HCT116 (cell line): ENCODE measurements at regions not wholly inside any gene's neighbourhood (a gene's known extent, or its start where the extent isn't known, plus 50 kb on each side); places are given as distances from the start of the nearest gene placed in this dataset.

ENCODE experiments used
- ATAC-seq: fragments of 200-7000 bp; cut with Tn5 transposase; 2 replicates; pipeline ENCODE4 v1.9.1; 2020; ENCODE audit warnings: mild to moderate bottlenecking, moderate library complexity
- BruUV-seq: library from RNA; stranded (reverse); fragments of 400-500 nt; replicated peaks from 2 replicates; lab custom pipeline; 2021; lab: Mats Ljungman, UMichigan
- CTCF ChIA-PET: fragments of 300-600 bp; sonication (Branson Sonifier 250); formaldehyde crosslinking; loops from one replicate; lab custom pipeline; 2021; ENCODE audit warnings: antibody characterized with exemption; lab: Charles Lee
- POLR2A ChIA-PET: fragments of 300-600, 350-600 bp; sonication (Branson Sonifier 250); formaldehyde crosslinking; loops from one replicate; lab custom pipeline; 2021; ENCODE audit warnings: antibody characterized with exemption; lab: Charles Lee
- RAD21 ChIA-PET, 2 experiments: fragments of 300-600 bp; sonication (Branson Sonifier 250); formaldehyde crosslinking; loops; one replicate each; lab custom pipeline; 2023; ENCODE audit warnings: low total read pairs in 2 of 2; ENCODE audit not compliant: uncharacterized antibody in 2 of 2, unreplicated experiment in 2 of 2, low non-redundant PET in 1 of 2; lab: Charles Lee
- DNase-seq: peaks from one replicate; pipeline ENCODE4 v3.0.0-alpha.2; 2010; ENCODE audit warnings: low read depth, low spot score
- H2AFZ ChIP-seq: fragments of 200-600 bp; shearing (Covaris generic), sonication (generic); 2 replicates; pipeline ENCODE4 v1.6.1; 2017; ENCODE audit warnings: low read depth, mixed run types, mixed read lengths, antibody characterized with exemption, low read length; ENCODE audit not compliant: poor library complexity, severe bottlenecking
- H3K27ac ChIP-seq: 2 replicates; pipeline ENCODE4 v1.5.1; 2012; ENCODE audit warnings: low read depth, low read length
- H3K27me3 ChIP-seq: fragments of 200-600 bp; sonication (generic); 2 replicates; pipeline ENCODE4 v1.6.1; 2016; ENCODE audit warnings: mixed run types, low read length, mixed read lengths; ENCODE audit not compliant: insufficient read depth
- H3K36me3 ChIP-seq, 2 experiments: fragments of 200-500 bp in 1 of 2; fragments of 200-600 bp in 1 of 2; sonication (Bioruptor generic) in 1 of 2; sonication (generic) in 1 of 2; 2 replicates each; pipeline versions ENCODE4 v1.5.1 to v1.6.1; 2014 to 2016; ENCODE audit warnings: low read length in 2 of 2, inconsistent platforms in 1 of 2, mixed read lengths in 1 of 2, mixed run types in 1 of 2; ENCODE audit not compliant: insufficient read depth in 2 of 2, control insufficient read depth in 1 of 2
- H3K4me1 ChIP-seq, 2 experiments: fragments of 200-600 bp in 1 of 2; sonication (generic) in 1 of 2; 2 replicates each; pipeline versions ENCODE4 v1.5.1 to v1.6.1; 2012 to 2017; ENCODE audit warnings: low read length in 2 of 2, inconsistent platforms in 1 of 2, mild to moderate bottlenecking in 1 of 2, mixed read lengths in 1 of 2, mixed run types in 1 of 2, moderate library complexity in 1 of 2; ENCODE audit not compliant: insufficient read depth in 2 of 2, control insufficient read depth in 1 of 2
- H3K4me2 ChIP-seq: fragments of 200-600 bp; sonication (generic); 2 replicates; pipeline ENCODE4 v1.6.1; 2017; ENCODE audit warnings: mixed run types, low read length, mixed read lengths
- H3K4me3 ChIP-seq, 2 experiments: fragments of 200-600 bp in 1 of 2; sonication (generic) in 1 of 2; replicated peaks in 1 of 2; 2 replicates each; pipeline ENCODE4 v1.5.1; 2011 to 2016; ENCODE audit warnings: low read length in 2 of 2, control low read depth in 1 of 2, low read depth in 1 of 2, mild to moderate bottlenecking in 1 of 2, mixed read lengths in 1 of 2, mixed run types in 1 of 2
- H3K79me2 ChIP-seq: fragments of 200-600 bp; sonication (generic); 2 replicates; pipeline ENCODE4 v1.6.1; 2017; ENCODE audit warnings: mild to moderate bottlenecking, mixed run types, low read length, moderate library complexity, mixed read lengths; ENCODE audit not compliant: insufficient read depth
- H3K9ac ChIP-seq: fragments of 200-600 bp; sonication (generic); 2 replicates; pipeline ENCODE4 v1.6.1; 2016; ENCODE audit warnings: low read length, mixed read lengths
- H3K9me2 ChIP-seq: fragments of 200-600 bp; sonication (generic), shearing (Covaris generic); 2 replicates; pipeline ENCODE4 v1.6.1; 2017; ENCODE audit warnings: mixed run types, mild to moderate bottlenecking, moderate library complexity; ENCODE audit not compliant: insufficient read depth
- H3K9me3 ChIP-seq, 2 experiments: fragments of 200-500 bp in 1 of 2; fragments of 200-600 bp in 1 of 2; sonication (Bioruptor generic) in 1 of 2; sonication (generic) in 1 of 2; 2 replicates each; pipeline ENCODE4 v1.6.1; 2014 to 2017; ENCODE audit warnings: low read length in 2 of 2, mixed read lengths in 2 of 2, inconsistent platforms in 1 of 2, low read depth in 1 of 2, mild to moderate bottlenecking in 1 of 2, mixed run types in 1 of 2, moderate library complexity in 1 of 2; ENCODE audit not compliant: control insufficient read depth in 1 of 2, insufficient read depth in 1 of 2
- H4K20me1 ChIP-seq: fragments of 200-600 bp; sonication (generic), shearing (Covaris generic); 2 replicates; pipeline ENCODE4 v1.6.1; 2017; ENCODE audit warnings: mixed run types, mild to moderate bottlenecking, moderate library complexity; ENCODE audit not compliant: insufficient read depth
- ATF3 ChIP-seq: IDR thresholded peaks from 2 replicates; pipeline ENCODE4 v1.6.1; 2012
- CBX3 ChIP-seq: IDR thresholded peaks from 2 replicates; pipeline ENCODE4 v1.6.1; 2012; ENCODE audit warnings: low read depth
- CTCF ChIP-seq, 3 experiments: fragments of 200-600 bp in 1 of 3; sonication (generic) in 1 of 3; IDR thresholded peaks in 2 of 3; conservative IDR thresholded peaks in 1 of 3; 2 replicates each; pipeline ENCODE4 v1.5.1; 2012 to 2017; ENCODE audit warnings: low read depth in 2 of 3, low read length in 2 of 3, antibody characterized with exemption in 1 of 3, borderline replicate concordance in 1 of 3, control low read depth in 1 of 3, mild to moderate bottlenecking in 1 of 3, mixed read lengths in 1 of 3, mixed run types in 1 of 3, moderate library complexity in 1 of 3; ENCODE audit not compliant: insufficient read depth in 1 of 3
- EGR1 ChIP-seq: IDR thresholded peaks from 2 replicates; pipeline ENCODE4 v1.6.1; 2012; ENCODE audit warnings: low read depth
- ELF1 ChIP-seq: IDR thresholded peaks from 2 replicates; pipeline ENCODE4 v1.6.1; 2012; ENCODE audit warnings: low read depth, borderline replicate concordance
- EZH2 ChIP-seq: fragments of 200-600 bp; sonication (generic); IDR thresholded peaks from 2 replicates; pipeline ENCODE4 v1.6.1; 2017; ENCODE audit warnings: antibody characterized with exemption, mixed run types
- EZH2phosphoT487 ChIP-seq: fragments of 200-600 bp; IDR thresholded peaks from 2 replicates; pipeline ENCODE4 v1.6.1; 2018; ENCODE audit warnings: antibody characterized with exemption, borderline replicate concordance
- FOSL1 ChIP-seq: IDR thresholded peaks from 2 replicates; pipeline ENCODE4 v1.6.1; 2012; ENCODE audit warnings: low read depth
- JUND ChIP-seq: IDR thresholded peaks from 2 replicates; pipeline ENCODE4 v1.6.1; 2012
- POLR2A ChIP-seq: IDR thresholded peaks from 2 replicates; pipeline ENCODE4 v1.7.0; 2011; ENCODE audit warnings: borderline replicate concordance; ENCODE audit not compliant: insufficient read depth, insufficient read length; ENCODE audit errors: extremely low read depth
- RAD21 ChIP-seq: IDR thresholded peaks from 2 replicates; pipeline ENCODE4 v1.6.1; 2012; ENCODE audit warnings: low read depth, mild to moderate bottlenecking
- SP1 ChIP-seq: IDR thresholded peaks from 2 replicates; pipeline ENCODE4 v1.6.1; 2012; ENCODE audit warnings: low read depth
- TCF7L2 ChIP-seq: IDR thresholded peaks from 2 replicates; pipeline ENCODE4 v1.7.0; 2011; ENCODE audit warnings: borderline replicate concordance, inconsistent platforms; ENCODE audit not compliant: insufficient read depth, insufficient read length; ENCODE audit errors: extremely low read depth
- YY1 ChIP-seq: IDR thresholded peaks from 2 replicates; pipeline ENCODE4 v1.6.1; 2011; ENCODE audit warnings: low read length, low read depth, moderate library complexity, mild to moderate bottlenecking; ENCODE audit not compliant: insufficient replicate concordance; ENCODE audit errors: extremely low read depth
- ZBTB33 ChIP-seq: IDR thresholded peaks from 2 replicates; pipeline ENCODE4 v1.6.1; 2011; ENCODE audit warnings: mild to moderate bottlenecking, low read length, moderate library complexity; ENCODE audit not compliant: insufficient replicate concordance; ENCODE audit errors: extremely low read depth
- ZFX ChIP-seq: fragments of 450-650 bp; IDR thresholded peaks from 2 replicates; pipeline ENCODE4 v1.6.1; 2017
- ZNF274 ChIP-seq: fragments of 200-500 bp; sonication (Bioruptor generic); IDR thresholded peaks from 2 replicates; pipeline ENCODE4 v1.6.1; 2014; ENCODE audit warnings: mild to moderate bottlenecking, low read depth, low read length, inconsistent platforms
- intact Hi-C: fragments of 100-400 bp; cut with micrococcal nuclease; formaldehyde crosslinking; loops from 2 replicates; pipeline ENCODE4 v1.10.0; 2022

- DNase-seq (no peak), ATAC-seq (no peak)
- POLR2A ChIA-PET: no interaction called here
- Histone ChIP-seq H3K9ac (no peak overlapping the region), H2AFZ (no peak overlapping the region), H3K27me3 (no peaks in the 10 kb centered on the region), H3K4me1 (no peaks in the 10 kb centered on the region), H3K9me2 (no peaks in the 10 kb centered on the region), H4K20me1 (no peaks in the 10 kb centered on the region), H3K4me2 (no peak overlapping the region), H3K4me3 (no peak overlapping the region), H3K9me3 (no peaks in the 10 kb centered on the region), H3K79me2 (no peaks in the 10 kb centered on the region), H3K36me3 (no peaks in the 10 kb centered on the region), H3K27ac (no peak overlapping the region)
- no TSS peak for BruUV-seq
- intact Hi-C loops: no loop called here
- CTCF ChIA-PET: no interaction called here
- no peak for TF ChIP-seq CBX3
- no peak for TF ChIP-seq SP1
- TF ChIP-seq CTCF (IDR thresholded peaks at IDR 0.05 in 2 of 3, conservative IDR thresholded peaks at IDR 0.05 in 1 of 3; ENCODE audit: borderline replicate concordance in 1 of 3, insufficient read depth in 1 of 3, low read depth in 2 of 3, low read length in 2 of 3): no peak
- TF ChIP-seq EZH2phosphoT487: no peak
- no peak for TF ChIP-seq EGR1
- RAD21 ChIA-PET: no interaction called here
Measured at GRCh38 chr4:128465523-128465922, 177.9 kb upstream of the PGRMC2 start.

GRCh38 chr4:128463006-128463405 is 175.4 kb upstream of the PGRMC2 start:
- CTCF ChIA-PET: no interaction called here
- TF ChIP-seq ELF1 (no peak), RAD21 (no peak), JUND (no peak), TCF7L2 (no peak), ZFX (no peak), ZBTB33 (no peak), POLR2A (no peak), YY1 (no peak), CBX3 (no peak), SP1 (no peak), EZH2 (no peak), ATF3 (no peak), FOSL1 (no peak), ZNF274 (no peak), EZH2phosphoT487 (no peak)

More at GRCh38 chr4:128463006-128463405, 175.4 kb upstream of the PGRMC2 start:
- RAD21 ChIA-PET: no interaction called here
- ATAC-seq (no peak), DNase-seq (no peak)
- H3K4me3 ChIP-seq: no peak overlapping the region
- H3K9me2 ChIP-seq: no peaks in the 10 kb centered on the region
- no peaks in the 10 kb centered on the region for H3K9me3 ChIP-seq
- intact Hi-C loops: no loop called here
- no peaks in the 10 kb centered on the region for H3K79me2 ChIP-seq
- H3K9ac ChIP-seq: no peak overlapping the region
- BruUV-seq: no TSS peak
- POLR2A ChIA-PET: no interaction called here
- H3K4me1 ChIP-seq: no peaks in the 10 kb centered on the region
- no peak overlapping the region for H3K27ac ChIP-seq
- H3K27me3 ChIP-seq: no peaks in the 10 kb centered on the region
- no peak overlapping the region for H2AFZ ChIP-seq
- no peak overlapping the region for H3K4me2 ChIP-seq
- H3K36me3 ChIP-seq: no peaks in the 10 kb centered on the region
- H4K20me1 ChIP-seq: no peaks in the 10 kb centered on the region
